ENCODE measurements at regions not wholly inside any gene's neighbourhood (a gene's known extent, or its start where the extent isn't known, plus 50 kb on each side); places are given as distances from the start of the nearest gene placed in this dataset.

- no peaks in the 10 kb centered on the region for H3K36me3 ChIP-seq
- no peak for DNase-seq
- no peak overlapping the region for H3K4me3 ChIP-seq
- no peaks in the 10 kb centered on the region for H3K4me1 ChIP-seq
- no peak overlapping the region for H3K27ac ChIP-seq
- TF ChIP-seq EP300 (IDR thresholded peaks at IDR 0.05) (no peak), CTCF (IDR thresholded peaks at IDR 0.05) (no peak), POLR2A (IDR thresholded peaks at IDR 0.05) (no peak), POLR2AphosphoS5 (IDR thresholded peaks at IDR 0.05) (no peak)
- 90 to 91% methylated on average over 8 of the region's 8 CpGs for WGBS, 2 donors
- peaks cover 0 to 5% (median 0%) of the 10 kb centered on the region in 3 donors for H3K27me3 ChIP-seq
- intact Hi-C loops (cut with DNase I) = no loop called here
- no peaks in the 10 kb centered on the region for H3K9me3 ChIP-seq
These were observed 57.0 kb downstream of the SEC61G start for GRCh38 chr7:54701982-54702381.

- Histone ChIP-seq H3K9me3 (no peaks in the 10 kb centered on the region), H3K4me1 (no peaks in the 10 kb centered on the region), H3K27ac (no peak overlapping the region), H3K36me3 (no peaks in the 10 kb centered on the region), H3K4me3 (no peak overlapping the region), H3K27me3 (peaks cover 0 to 5% (median 0%) of the 10 kb centered on the region in 3 donors)
- WGBS, 2 donors = 73 to 92% methylated on average over 5 of the region's 5 CpGs
- TF ChIP-seq POLR2AphosphoS5 (IDR thresholded peaks at IDR 0.05) (no peak), CTCF (IDR thresholded peaks at IDR 0.05) (no peak), POLR2A (IDR thresholded peaks at IDR 0.05) (no peak), EP300 (IDR thresholded peaks at IDR 0.05) (no peak)
- intact Hi-C loops (cut with DNase I) = no loop called here
- DNase-seq = no peak
These were observed 59.3 kb downstream of the SEC61G start for GRCh38 chr7:54699715-54700114.

- intact Hi-C loops (cut with DNase I) = no loop called here
- H3K9me3 ChIP-seq = no peaks in the 10 kb centered on the region
- H3K27me3 ChIP-seq = peaks cover 0 to 5% (median 0%) of the 10 kb centered on the region in 3 donors
- TF ChIP-seq POLR2A (IDR thresholded peaks at IDR 0.05) (no peak), POLR2AphosphoS5 (IDR thresholded peaks at IDR 0.05) (no peak), EP300 (IDR thresholded peaks at IDR 0.05) (no peak), CTCF (IDR thresholded peaks at IDR 0.05) (no peak)
- no peaks in the 10 kb centered on the region for H3K36me3 ChIP-seq
- 72 to 75% methylated on average over 32 of the region's 32 CpGs for WGBS, 2 donors
- H3K4me1 ChIP-seq = no peaks in the 10 kb centered on the region
- no peak overlapping the region for H3K27ac ChIP-seq
- no peak overlapping the region for H3K4me3 ChIP-seq
- no peak for DNase-seq
These were observed 61.3 kb downstream of the SEC61G start for GRCh38 chr7:54697659-54698186.

GRCh38 chr7:54690892-54691291 lies 68.1 kb downstream of the SEC61G start:
- Histone ChIP-seq H3K27ac (no peak overlapping the region), H3K9me3 (no peaks in the 10 kb centered on the region), H3K27me3 (no peaks in the 10 kb centered on the region), H3K4me1 (no peaks in the 10 kb centered on the region), H3K36me3 (no peaks in the 10 kb centered on the region), H3K4me3 (no peak overlapping the region)
- TF ChIP-seq CTCF (IDR thresholded peaks at IDR 0.05) = no peak
- no peak for TF ChIP-seq POLR2A (IDR thresholded peaks at IDR 0.05)
- TF ChIP-seq POLR2AphosphoS5 (IDR thresholded peaks at IDR 0.05) = no peak
- no peak for TF ChIP-seq EP300 (IDR thresholded peaks at IDR 0.05)
- intact Hi-C loops (cut with DNase I) = no loop called here
- 92 to 94% methylated on average over 14 of the region's 14 CpGs for WGBS, 2 donors
- no peak for DNase-seq

- no peaks in the 10 kb centered on the region for H3K27me3 ChIP-seq
- H3K4me3 ChIP-seq = peak overlapping the region in 1 of 4 donors; percentile 10
- no peaks in the 10 kb centered on the region for H3K9me3 ChIP-seq
- 68 to 79% methylated on average over 9 of the region's 9 CpGs for WGBS, 2 donors
- no peak overlapping the region for H3K27ac ChIP-seq
- TF ChIP-seq EP300 (IDR thresholded peaks at IDR 0.05) = no peak
- no peak for TF ChIP-seq CTCF (IDR thresholded peaks at IDR 0.05)
- TF ChIP-seq POLR2A (IDR thresholded peaks at IDR 0.05) = no peak
- TF ChIP-seq POLR2AphosphoS5 (IDR thresholded peaks at IDR 0.05) = no peak
- H3K36me3 ChIP-seq = no peaks in the 10 kb centered on the region
- intact Hi-C loops (cut with DNase I) = no loop called here
- DNase-seq = no peak
- H3K4me1 ChIP-seq = no peaks in the 10 kb centered on the region
These were observed 69.0 kb downstream of the SEC61G start for GRCh38 chr7:54690050-54690443.
